NCI-H748 (cell line): ENCODE measurements at regions not wholly inside any gene's neighbourhood (a gene's known extent, or its start where the extent isn't known, plus 50 kb on each side); places are given as distances from the start of the nearest gene placed in this dataset.

ENCODE experiments used
- DNase-seq: peaks from one replicate; lab custom pipeline; 2025; ENCODE audit not compliant: unreplicated experiment; lab: John Stamatoyannopoulos, UW

DNA sequence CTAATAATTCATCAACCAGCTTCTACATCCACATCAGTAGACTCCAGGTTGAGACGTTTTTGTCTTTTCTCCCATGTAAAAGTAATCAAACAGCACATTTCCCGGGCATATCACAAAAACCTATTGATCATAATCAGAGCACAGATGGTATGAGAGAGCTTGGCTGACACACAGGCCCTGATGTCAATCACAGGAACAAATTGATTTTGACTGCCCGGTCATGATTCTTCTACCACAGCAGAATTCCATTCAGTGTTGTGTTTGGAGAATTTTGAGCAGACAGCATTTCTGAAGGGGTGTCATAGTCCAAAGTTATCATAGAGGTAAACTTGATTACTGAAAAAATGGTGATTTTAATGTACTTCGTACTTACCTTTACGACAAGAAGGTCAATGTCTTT, 351.1 kb downstream of the ZSWIM6 start:
- DNase-seq, result no peak

DNA sequence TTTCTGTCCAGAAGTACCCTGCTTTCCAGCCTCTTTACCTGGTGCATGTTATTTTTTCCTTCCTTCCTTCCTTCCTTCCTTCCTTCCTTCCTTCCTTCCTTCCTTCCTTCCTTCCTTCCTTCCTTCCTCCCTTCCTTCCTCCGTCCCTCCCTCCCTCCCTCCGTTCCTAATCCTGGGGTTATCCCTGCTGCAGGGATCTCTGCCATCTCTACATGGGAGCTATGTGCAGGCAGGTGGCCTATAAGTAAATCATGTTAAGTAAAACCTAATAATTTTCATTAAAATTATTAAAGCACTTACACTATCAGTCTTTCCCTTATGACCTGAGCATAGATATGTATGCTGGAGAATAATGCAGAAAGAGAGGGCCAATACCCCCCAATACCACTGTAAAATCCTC, 351.9 kb downstream of the ZSWIM6 start:
- no peak for DNase-seq

DNA sequence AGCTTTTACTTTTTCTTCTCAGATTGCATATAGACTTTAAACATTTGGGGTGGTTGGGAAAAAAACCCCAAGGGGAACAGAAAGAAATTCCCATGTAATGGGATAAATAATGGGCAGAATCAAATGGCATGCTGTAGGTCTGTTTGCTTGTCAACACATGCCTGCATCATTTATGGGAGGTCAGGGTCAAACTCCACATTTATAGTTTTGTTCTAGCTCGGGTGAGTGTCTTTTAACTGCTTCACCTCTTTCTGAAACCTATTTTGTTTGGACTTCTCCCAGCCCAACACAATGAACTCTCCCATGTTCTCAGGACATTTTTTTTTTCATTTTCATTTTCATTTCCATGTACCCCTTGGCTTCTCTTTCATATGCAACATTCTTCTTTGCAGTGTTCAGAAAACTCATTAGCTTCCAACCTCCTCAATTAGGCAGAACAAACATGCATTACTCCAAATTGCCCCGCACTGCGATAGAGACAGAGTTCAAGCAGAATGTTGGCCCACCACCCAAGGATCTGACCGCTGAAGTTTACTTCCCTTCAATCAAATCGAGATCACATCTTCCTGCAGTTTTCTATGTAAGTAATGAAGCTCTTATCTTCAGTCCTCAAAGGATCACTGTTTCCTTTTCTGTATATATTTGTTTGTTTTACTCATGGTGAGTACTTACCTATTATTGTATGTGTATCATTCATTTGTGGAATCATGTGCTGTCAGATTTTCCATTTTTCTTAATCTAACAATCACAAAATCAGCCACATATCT, 354.6 kb downstream of the ZSWIM6 start:
- no peak for DNase-seq

DNA sequence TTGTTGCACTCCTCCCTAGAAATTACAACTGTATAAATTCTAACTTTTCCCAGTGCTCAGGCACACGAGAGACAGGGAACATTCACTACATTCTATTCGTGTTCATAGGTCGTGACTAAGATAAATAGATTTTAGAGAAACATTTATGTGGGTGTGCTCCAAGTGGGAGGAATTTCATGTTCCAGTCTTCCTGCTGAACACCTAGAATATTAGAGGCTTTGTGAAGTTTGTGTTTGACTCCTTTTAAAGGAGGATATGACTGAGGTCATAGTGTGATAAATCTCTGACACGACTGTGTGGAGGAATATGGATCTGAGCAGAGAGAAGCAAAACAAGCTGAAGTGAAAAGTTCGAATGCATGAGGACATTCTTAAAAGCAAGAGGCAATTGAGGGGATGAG, 355.3 kb downstream of the ZSWIM6 start:
- no peak for DNase-seq

DNA sequence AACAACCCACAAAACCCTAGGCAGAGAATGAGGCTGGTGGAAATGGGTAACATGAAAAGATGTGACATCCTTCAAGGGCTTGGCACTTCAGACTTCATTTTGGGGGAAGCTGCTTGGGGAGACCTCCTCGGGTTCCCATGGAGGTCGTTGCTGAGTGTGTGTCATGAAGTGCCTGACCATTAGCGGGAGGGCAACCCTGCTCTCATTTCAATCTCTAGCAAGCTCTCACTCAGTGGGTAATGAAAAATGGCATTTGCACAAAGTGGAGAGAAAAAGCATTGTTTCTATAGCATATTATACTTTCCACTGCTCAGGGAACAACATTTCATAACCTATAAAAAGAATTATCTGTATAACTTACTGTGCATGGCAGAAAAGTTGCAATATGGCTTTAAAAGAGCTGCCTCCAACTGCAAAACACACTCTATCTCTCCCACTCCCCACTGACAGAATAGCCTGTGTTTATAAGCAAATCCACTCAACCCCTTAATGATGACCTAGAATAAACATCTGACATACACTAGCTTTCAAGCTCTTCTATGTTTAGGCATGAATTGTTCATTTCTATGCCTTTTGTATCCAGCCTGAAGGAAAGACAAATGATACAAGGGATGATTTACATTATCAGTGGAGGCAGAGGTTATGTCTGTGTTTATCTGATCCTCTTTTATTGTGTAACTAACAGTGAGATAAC, 357.2 kb downstream of the ZSWIM6 start:
- peak; percentile 85 for DNase-seq

DNA sequence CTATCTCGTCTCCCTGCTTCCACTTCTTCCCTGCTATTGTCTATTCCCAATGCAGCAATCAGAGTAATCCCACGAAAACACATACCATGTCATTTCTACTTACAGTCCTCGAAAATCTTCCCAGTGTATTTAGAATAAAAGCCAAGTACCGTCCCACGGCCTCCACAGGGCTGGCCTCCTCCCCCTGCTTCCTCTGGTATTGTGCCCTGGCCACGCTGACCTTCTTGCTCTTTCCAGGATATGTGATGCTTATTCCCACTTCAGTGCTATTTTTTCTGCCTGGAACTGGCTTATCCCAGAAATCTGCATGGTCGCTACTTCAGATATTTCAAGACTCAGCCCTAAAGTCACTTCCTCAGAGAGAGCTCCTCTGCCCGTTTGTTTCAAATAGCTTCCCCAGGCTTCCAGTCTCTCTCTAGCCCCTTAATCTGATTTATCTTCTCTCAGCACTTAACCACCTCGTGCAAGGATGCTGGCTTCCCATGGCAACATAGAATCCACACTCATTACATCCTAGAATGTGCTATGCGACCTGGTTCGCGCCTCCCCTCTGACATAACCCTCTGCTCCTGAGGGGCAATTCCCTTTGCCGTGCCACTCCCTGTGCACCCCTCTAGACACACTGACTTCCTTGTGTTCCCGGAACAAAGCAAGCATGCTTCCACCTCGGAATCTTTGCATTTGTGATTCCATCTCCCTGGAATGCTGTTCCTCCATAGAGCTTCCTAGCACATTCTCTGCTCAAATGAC, 365.9 kb downstream of the ZSWIM6 start:
- no peak for DNase-seq

DNA sequence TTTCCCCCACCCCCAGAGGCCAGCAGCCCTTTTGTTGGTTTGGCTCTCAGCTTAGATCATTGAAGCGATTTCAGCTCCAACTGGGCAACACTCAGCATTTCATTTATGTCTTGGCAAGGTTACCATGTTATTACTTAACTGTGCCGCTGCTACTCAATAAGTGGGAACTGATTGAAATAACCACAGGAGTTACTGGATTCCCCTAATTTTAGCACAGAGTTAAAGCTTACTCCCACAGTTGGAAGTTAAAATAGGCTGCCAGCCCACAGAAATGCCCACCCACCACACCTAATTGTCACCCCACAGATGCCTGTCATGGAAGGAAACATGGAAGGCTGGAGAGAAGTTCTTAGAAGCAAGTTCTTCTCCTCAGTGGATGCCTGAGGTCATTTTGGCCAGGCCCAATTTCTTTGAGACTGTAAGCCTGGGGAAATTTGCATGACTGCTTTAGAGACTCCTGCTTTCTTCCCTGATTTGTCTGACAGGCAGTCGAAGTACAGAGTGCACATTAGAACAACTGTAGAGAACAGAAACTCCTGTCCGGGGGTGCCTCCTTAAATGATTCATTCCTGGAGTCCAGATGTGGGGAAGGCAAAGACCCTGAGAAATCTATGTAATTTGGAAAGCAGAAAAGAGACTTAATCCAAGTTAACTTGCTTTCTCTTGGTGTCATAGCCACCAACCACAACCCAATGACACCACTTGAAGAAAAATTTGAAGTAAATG, 370.0 kb downstream of the ZSWIM6 start:
- no peak for DNase-seq

GRCh38 chr5:61702784-61703183, 370.7 kb downstream of the ZSWIM6 start:
- no peak for DNase-seq

- no peak for DNase-seq
Observed at GRCh38 chr5:61704289-61704688, 372.2 kb downstream of the ZSWIM6 start.

- no peak for DNase-seq
Observed at GRCh38 chr5:61706751-61707150, 374.7 kb downstream of the ZSWIM6 start.

- DNase-seq, result no peak
Observed at GRCh38 chr5:61719124-61719523, 387.1 kb downstream of the ZSWIM6 start.

GRCh38 chr5:61720829-61721228, 388.8 kb downstream of the ZSWIM6 start:
- no peak for DNase-seq

GRCh38 chr5:61724102-61724501, 392.0 kb downstream of the ZSWIM6 start:
- no peak for DNase-seq

- DNase-seq, result no peak
Observed at GRCh38 chr5:61728287-61728686, 396.2 kb downstream of the ZSWIM6 start.

- DNase-seq, result no peak
Observed at GRCh38 chr5:61730866-61731265, 398.8 kb downstream of the ZSWIM6 start.

- DNase-seq, result no peak
Observed at GRCh38 chr5:61731267-61731945, 399.3 kb downstream of the ZSWIM6 start.

GRCh38 chr5:61731946-61732314, 399.9 kb downstream of the ZSWIM6 start:
- no peak for DNase-seq

DNA sequence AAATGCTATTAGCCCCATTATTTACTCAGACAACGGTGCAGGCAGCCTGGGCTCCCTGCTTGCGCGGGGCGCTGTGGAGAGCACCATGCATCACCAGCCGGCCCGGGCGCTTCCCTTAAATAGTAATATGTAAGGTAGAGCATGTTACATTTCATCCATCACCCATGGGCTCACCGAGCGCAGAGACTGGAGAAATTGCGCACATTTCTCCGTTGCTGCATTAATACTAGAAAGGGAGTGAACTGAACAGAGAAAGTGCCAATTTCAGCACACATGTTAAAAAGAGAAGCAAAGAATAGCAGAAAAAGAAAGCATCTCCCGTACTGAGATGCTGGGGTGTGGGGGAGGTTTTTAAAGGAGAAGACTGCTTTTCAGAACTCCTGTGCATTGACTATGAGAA, 400.3 kb downstream of the ZSWIM6 start:
- DNase-seq, result peak; percentile 15

GRCh38 chr5:61732796-61733195, 400.7 kb downstream of the ZSWIM6 start:
- no peak for DNase-seq

- DNase-seq, result no peak
Observed at GRCh38 chr5:61734001-61734400, 401.9 kb downstream of the ZSWIM6 start.

DNA sequence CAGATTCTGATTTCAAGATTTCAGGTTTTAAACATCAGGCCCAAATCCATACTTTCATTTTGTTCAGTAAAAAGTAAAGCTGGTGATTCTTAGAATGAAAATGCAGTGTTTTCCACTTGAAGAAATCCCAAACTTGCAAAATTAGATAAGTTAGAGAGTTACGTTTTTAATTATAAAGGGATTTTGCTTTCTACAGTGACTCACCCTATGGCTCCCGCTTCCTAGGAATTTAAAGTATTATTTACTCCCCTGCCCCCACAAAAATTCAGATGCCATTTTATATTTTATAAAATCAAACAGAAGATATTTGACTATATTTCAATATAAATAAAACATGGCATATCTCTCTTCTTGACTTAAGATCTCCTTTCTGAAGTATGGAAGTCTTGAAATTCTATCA, 402.9 kb downstream of the ZSWIM6 start:
- DNase-seq, result no peak
